NCI-H82 treated with DMSO at 0.1 percent for 48 hours (cell line): ENCODE measurements at regions not wholly inside any gene's neighbourhood (a gene's known extent, or its start where the extent isn't known, plus 50 kb on each side); places are given as distances from the start of the nearest gene placed in this dataset.
"Not testable (repeated sequence)": the region's sequence is repeated elsewhere in the genome, so short reads cannot be mapped to it uniquely, and the experiment has no call there.

ENCODE experiments used
- DNase-seq: peaks from one replicate; lab custom pipeline; 2025; ENCODE audit not compliant: unreplicated experiment; lab: John Stamatoyannopoulos, UW

DNA sequence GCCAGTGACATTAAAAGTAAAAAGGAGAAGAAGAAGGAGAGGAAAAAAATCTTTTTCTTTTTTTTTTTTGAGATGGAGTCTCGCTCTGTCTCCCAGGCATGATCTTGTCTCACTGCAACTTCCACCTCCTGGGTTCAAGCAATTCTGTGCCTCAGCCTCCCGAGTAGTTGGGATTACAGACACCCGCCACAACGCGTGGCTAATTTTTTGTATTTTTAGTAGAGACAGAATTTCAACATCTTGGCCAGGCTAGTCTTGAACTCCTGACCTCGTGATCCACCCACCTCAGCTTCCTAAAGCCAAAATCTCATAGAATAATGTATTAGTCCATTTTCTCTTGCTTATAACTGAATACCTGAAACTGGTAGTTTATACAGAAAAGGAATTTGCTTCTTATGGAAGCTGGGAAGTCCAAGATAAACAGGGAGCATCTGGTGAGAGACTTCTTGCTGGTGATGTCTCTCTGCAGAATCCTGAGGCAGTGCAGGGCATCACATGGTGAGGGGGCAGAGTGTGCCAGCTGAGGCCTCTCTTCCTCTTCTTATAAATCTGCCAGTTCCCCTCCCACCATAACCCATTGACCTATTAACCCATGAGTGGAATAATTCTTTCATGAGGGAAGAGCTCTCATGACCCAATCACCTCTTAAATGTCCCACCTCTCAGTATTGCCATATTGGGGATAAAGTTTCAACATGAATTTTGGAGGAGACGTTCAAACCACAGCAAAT, 466.3 kb downstream of the GADD45G start:
- DNase-seq, result no peak

- no peak for DNase-seq
Observed at GRCh38 chr9:90073186-90073945, 468.6 kb downstream of the GADD45G start.

GRCh38 chr9:90074316-90074962, 469.6 kb downstream of the GADD45G start:
- no peak for DNase-seq

DNA sequence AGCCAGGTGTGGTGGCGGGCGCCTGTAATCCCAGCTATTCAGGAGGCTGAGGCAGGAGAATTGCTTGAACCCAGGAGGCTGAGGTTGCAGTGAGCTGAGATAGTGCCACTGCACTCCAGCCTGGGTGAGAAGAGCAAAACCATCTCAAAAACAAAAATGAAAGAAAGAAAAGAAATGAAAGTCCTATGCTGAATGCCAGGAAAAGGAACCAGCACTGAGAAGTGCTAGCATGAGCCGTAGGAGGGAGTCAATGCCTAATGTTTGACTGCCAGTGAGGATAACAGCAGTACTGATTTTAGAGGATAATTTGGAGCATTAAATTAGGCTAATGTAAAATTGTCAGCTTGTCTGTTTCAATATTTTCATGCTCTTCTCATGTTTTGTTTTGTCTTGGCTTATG, 472.8 kb downstream of the GADD45G start:
- not testable (repeated sequence) for DNase-seq

DNA sequence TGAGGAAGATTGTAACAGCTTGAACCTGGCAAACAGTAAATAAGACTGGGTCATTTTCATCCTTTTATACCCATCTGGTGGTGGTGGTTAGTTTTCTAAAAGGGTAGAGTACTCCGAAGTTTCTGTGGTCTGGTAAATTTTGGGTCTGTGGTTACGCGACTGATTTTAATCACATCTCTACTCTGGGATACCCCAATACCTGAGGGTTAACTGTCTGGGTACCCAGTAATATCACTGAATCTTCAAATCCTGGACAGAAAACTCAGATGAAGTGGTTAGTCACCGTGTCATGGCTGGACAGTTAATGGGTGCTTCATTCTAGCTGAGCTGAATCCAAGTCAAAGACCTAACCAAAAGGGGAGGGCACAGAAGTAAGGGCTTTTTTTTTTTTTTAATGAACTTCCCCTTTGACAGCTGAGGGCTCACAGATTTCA, 474.2 kb downstream of the GADD45G start:
- DNase-seq, result no peak

- DNase-seq, result peak; percentile 61
Observed at GRCh38 chr9:90085633-90086032, 480.8 kb downstream of the GADD45G start.

DNA sequence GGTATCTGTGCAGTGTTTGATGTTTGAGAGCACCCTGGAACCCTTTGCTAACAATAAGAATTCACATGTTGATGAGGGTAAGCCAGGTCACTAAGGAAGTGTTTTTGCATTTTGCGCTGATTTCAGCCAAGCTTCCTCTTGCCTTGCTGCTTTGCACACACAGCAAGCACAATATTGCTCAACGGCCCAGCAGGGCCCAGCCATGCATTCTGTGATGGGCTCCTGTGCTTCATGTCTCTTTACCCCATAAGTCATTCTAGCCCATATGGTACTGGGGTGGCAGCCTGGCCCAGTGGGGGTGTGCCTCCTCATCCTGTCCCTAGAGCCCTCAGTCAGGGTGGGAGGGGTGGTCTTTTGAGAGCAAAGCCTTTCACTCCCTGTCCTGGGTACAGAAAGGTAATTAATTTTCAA, 481.3 kb downstream of the GADD45G start:
- peak; percentile 55 for DNase-seq

DNA sequence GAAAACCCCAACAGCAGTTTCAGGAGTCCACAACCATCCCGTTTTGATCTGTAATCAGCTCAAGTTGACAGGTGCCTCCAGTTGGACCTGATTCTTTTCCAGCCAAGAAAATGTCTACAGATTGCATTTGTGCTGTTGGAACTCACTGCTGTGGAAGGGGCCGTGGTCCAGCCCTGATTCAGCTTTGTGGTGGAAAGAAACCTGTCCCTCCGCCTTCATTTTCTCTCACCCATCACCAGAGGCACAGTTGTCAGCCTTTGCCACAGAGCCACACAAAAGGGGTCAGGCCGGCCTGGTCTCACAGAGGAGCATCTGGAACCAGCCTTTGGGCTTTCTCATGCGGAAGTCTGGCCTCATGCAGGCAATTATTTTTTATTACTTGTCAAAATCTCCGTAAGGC, 483.6 kb downstream of the GADD45G start:
- no peak for DNase-seq

- DNase-seq, result no peak
Observed at GRCh38 chr9:90088856-90089255, 484.0 kb downstream of the GADD45G start.

DNA sequence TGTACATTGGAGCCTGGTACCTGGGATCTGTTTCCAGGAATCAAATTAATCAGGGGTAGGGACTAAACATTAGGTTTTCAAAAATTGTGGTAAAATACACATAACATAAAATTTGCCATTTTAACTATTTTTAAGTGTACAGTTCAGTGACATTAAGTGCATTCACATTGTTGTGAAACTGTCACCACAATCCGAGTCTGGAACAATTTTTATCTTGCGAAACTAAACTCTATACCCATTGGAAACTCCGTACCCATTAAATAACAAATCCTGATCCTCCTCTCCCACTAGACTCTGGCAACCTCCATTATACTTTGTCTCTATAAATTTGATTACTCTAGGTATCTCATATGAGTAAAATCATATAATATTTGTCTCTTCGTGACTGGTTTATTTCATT, 486.2 kb downstream of the GADD45G start:
- DNase-seq, result no peak

DNA sequence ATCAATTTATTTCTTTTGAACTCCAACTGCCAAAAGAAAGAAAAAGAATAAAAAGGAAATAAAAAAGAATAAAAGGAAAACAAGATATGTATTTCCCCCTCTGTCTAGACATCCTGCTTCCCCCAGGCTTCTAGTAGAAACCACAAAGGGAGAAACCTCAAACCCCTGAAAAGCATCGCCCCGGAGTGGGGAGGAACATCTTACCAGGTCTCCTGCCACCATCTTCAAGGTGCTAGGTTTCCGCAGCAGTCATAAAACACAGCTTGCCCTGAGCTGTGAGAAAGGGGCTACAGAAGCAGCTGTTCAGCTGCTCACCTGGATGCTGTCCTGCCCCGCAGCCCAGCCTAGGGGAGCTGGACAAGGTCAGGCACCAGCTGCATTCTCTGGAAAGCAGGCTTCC, 487.7 kb downstream of the GADD45G start:
- DNase-seq, result no peak

- DNase-seq, result peak; percentile 98
Observed at GRCh38 chr9:90095682-90096081, 490.9 kb downstream of the GADD45G start.

DNA sequence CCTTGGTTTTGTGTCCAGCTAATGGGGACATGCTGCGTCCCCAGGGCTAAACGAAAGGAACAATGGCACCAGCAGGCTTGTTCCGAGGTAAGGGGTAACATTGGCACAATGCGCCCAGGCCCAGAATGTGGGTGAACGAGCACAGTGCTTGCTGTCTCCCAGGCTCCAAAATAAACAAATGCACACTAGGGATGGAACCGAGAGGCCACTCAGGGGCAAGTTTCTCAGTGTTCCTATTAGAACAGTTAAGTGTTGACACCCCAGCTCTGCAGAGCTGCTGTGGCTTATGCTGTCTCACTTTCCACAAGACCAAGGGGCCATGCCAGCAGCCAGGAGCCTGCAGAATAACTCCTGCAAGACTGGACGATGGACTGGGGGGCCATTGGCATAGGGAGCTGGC, 492.4 kb downstream of the GADD45G start:
- no peak for DNase-seq

GRCh38 chr9:90098408-90098807, 493.6 kb downstream of the GADD45G start:
- DNase-seq, result no peak

GRCh38 chr9:90099262-90099963, 494.6 kb downstream of the GADD45G start:
- DNase-seq, result peak; percentile 38

- DNase-seq, result no peak
Observed at GRCh38 chr9:90100014-90100413, 495.2 kb downstream of the GADD45G start.

DNA sequence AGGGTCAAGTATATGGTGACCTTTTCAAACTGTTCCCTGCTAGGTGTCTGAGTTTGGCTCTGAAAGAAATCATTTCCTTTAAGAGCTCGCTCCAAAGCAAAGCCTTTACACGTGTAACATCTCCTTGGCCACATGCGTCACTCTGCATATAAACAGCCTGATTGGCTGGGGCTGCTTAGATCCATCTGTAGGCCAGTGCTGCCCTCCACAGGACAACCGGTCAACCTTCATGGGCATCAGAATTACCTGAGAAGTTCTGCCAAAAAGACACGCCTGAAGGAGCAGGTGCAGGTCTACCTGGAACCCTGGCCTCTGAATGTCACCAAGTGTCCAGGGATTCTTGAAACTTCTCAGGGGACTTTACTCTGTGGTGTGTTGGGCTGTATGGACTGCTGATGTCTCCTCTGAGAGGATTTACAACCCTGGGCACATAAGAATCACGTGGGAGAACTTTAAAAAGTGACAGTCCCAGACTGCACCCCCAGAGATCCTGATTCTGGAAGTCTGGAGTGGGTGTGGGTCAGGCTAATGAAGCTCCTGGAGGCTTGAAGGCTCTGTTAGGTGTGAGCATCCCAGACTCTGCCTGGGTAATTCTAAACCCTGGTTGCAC, 497.6 kb downstream of the GADD45G start:
- peak; percentile 75 for DNase-seq

DNA sequence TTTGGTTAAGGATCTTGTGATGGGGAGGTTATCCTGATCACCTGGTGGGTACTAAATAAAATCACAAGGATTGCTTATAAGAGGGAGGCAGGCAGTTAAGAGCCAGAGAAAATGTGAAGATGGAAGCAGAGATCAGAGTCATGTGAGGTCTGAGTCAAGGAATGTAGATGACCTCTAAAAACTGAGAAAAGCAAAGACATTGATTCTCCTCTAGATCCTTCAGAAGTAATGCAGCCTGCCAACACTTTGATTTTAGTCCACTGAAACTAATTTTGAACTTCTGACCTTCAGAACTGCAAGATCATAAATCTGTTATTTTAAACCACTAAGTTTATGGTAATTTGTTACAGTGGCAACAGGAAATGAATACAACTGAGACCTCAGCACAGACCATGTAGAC, 499.0 kb downstream of the GADD45G start:
- no peak for DNase-seq

DNA sequence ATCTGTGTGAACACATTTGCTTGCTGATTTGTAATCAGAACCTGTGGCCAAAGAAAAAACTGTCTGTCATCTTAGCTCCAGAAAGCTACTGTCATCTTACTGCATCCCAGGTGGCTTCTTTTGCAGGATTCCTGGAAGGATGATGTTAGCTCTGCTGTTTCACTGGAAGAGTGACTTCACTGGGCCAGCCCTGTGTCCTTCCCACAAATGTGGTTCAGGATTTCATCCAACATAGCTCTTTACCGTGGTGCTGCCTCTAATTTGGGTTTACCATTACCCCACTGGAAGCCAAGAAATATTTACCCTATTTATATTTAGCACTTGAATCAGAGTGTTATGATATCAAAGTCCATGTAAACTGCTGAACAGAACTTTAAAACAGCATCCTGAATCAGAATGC, 501.0 kb downstream of the GADD45G start:
- DNase-seq, result no peak

- DNase-seq, result no peak
Observed at GRCh38 chr9:90107040-90107725, 502.4 kb downstream of the GADD45G start.
